ENCODE measurements at regions not wholly inside any gene's neighbourhood (a gene's known extent, or its start where the extent isn't known, plus 50 kb on each side); places are given as distances from the start of the nearest gene placed in this dataset.

DNA sequence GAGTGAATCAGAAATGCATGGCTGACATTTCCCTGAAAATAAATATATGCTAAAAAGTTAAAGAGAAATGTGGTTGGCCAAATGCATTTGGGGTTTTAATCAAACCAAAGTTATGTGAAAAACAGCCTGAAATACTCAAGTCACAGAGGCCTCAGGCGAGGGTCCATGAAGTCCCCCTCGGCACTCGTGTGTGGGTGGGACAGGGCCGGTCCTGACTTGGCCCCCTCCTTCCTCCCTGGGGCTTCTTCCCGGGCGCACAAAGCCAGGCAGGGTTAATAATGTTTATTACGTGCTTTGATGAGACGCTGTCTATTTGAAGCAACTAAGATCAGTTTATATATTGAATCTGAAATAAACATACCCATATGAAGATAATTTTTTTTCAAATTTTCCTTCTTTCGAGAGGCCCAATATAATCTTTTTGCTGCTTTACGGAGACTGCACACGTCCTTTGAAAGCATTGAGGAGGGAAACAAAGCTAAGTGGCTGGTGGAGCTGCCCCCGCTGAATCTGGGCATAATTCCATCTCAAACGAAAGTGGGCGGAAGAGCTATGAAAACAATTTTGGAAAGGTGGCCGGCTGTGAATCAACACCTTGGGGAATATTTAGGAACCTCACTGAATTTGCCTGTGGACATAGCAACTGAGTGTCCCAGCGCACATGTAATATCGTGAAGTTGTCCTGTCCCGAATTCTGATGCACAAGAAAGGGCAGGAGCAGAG is 55.8 kb upstream of the SMOC2 start:
- Histone ChIP-seq H3K4me2 (ENCODE audit: low read length) (no peak overlapping the region), H3K4me3 (ENCODE audit: low read depth, low read length) (no peak overlapping the region), H2AFZ (no peak overlapping the region), H3K9me3 (ENCODE audit: control insufficient read depth, low read length) (no peaks in the 10 kb centered on the region), H3K79me2 (no peaks in the 10 kb centered on the region), H3K27ac (no peak overlapping the region), H3K4me1 (no peaks in the 10 kb centered on the region), H3K36me3 (ENCODE audit: control insufficient read depth, insufficient read depth, low read length) (no peaks in the 10 kb centered on the region), H3K27me3 (ENCODE audit: control insufficient read depth, insufficient read depth, low read length) (no peaks in the 10 kb centered on the region), H3K9ac (no peak overlapping the region)
- TF ChIP-seq, protein P1, sequence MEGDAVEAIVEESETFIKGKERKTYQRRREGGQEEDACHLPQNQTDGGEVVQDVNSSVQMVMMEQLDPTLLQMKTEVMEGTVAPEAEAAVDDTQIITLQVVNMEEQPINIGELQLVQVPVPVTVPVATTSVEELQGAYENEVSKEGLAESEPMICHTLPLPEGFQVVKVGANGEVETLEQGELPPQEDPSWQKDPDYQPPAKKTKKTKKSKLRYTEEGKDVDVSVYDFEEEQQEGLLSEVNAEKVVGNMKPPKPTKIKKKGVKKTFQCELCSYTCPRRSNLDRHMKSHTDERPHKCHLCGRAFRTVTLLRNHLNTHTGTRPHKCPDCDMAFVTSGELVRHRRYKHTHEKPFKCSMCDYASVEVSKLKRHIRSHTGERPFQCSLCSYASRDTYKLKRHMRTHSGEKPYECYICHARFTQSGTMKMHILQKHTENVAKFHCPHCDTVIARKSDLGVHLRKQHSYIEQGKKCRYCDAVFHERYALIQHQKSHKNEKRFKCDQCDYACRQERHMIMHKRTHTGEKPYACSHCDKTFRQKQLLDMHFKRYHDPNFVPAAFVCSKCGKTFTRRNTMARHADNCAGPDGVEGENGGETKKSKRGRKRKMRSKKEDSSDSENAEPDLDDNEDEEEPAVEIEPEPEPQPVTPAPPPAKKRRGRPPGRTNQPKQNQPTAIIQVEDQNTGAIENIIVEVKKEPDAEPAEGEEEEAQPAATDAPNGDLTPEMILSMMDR (IDR thresholded peaks at IDR 0.05) = no peak

DNA sequence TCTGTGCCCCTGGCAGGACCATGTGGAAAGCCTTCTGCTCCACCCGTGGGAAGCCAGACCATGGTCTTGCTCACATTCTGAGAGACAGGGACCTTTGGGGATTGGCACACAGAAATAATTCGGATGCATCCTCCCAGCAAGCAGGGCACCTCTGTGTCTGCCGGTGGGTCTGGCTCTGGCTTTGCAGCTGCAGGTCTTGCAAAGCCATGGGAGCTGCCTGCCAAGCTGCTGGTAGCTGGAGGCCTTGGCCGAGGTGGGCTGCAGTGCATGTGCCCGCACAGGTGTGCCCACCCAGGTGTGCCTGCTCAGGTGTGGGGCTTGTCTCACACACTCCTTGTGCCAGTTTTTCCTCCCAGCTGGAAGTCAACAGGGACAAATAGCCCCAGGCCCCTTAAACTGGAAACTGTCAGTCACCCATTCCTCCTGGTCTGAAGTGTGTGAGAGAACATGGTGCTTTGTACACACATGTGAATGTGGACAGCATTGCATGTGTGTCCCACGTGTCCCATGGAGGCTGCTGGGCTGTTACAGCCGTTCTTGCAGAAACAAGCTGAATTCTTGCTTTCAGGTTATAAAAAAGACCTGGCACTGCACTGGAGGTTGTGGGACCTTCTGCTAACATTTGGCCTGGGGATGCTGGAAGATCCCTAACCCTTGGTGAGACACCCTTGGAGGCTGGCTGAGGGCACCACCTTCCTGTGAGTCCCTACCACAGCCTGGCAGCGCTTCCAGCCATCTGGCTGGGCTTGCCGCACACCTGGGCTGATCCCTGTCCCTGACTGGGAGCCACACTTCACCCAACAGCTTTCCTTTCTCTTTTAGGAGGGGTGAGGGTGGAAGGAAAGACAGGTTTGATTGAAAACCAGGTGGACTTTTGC is 54.9 kb upstream of the SMOC2 start:
- no peak overlapping the region for H3K27ac ChIP-seq
- H3K9me3 ChIP-seq (ENCODE audit: control insufficient read depth, low read length) = no peaks in the 10 kb centered on the region
- no peak overlapping the region for H2AFZ ChIP-seq
- no peaks in the 10 kb centered on the region for H3K27me3 ChIP-seq (ENCODE audit: control insufficient read depth, insufficient read depth, low read length)
- H3K79me2 ChIP-seq = no peaks in the 10 kb centered on the region
- H3K4me1 ChIP-seq = no peaks in the 10 kb centered on the region
- TF ChIP-seq, protein P1 (IDR thresholded peaks at IDR 0.05) = no peak
- no peak overlapping the region for H3K9ac ChIP-seq
- H3K36me3 ChIP-seq (ENCODE audit: control insufficient read depth, insufficient read depth, low read length) = no peaks in the 10 kb centered on the region
- no peak overlapping the region for H3K4me3 ChIP-seq (ENCODE audit: low read depth, low read length)
- no peak overlapping the region for H3K4me2 ChIP-seq (ENCODE audit: low read length)

DNA sequence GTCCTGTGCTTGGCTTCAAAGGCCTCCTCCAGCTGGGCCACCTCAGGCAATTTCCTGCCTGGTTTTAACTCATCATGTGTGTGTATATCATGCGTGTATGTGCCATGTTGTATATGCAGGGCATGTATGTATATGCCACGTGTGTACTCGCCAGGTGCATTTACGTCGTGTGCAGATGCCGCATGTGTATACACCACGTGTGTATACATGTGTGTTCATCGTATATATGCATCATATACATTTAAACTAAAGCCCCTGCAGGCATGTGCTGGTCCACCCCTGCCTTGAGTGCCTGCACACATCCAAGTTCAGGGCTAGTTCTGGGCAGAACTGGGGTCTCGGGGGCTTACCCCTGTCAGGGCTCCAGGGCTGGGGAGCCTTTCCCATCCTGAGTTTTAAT is 54.0 kb upstream of the SMOC2 start:
- H3K27ac ChIP-seq = no peak overlapping the region
- no peaks in the 10 kb centered on the region for H3K9me3 ChIP-seq (ENCODE audit: control insufficient read depth, low read length)
- H3K27me3 ChIP-seq (ENCODE audit: control insufficient read depth, insufficient read depth, low read length) = no peaks in the 10 kb centered on the region
- TF ChIP-seq, protein P1 (IDR thresholded peaks at IDR 0.05) = no peak
- no peaks in the 10 kb centered on the region for H3K79me2 ChIP-seq
- H3K36me3 ChIP-seq (ENCODE audit: control insufficient read depth, insufficient read depth, low read length) = no peaks in the 10 kb centered on the region
- no peak overlapping the region for H3K4me2 ChIP-seq (ENCODE audit: low read length)
- H3K4me3 ChIP-seq (ENCODE audit: low read depth, low read length) = no peak overlapping the region
- H3K4me1 ChIP-seq = no peaks in the 10 kb centered on the region
- no peak overlapping the region for H2AFZ ChIP-seq
- no peak overlapping the region for H3K9ac ChIP-seq

DNA sequence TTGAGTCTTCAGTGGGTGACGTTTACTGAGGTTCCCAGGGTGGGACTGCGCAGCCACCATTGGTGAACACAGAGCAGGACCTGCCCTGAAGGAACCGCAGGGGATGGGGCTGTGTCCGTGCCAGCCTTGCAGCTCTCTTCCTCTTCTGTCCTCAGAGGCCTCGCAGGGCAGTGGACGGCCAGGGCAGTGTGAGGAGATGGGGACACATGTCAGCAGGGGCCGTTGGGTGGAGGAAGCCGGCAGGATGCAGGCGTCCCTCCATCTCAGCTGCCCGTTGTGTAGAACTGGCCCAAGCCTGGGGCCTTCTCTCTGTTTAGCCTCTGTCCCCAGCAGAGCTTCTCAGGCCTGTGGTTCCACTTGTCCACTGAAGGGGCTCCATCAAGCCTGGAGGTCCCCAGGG is 53.6 kb upstream of the SMOC2 start:
- H2AFZ ChIP-seq = no peak overlapping the region
- H3K27ac ChIP-seq = no peak overlapping the region
- H3K27me3 ChIP-seq (ENCODE audit: control insufficient read depth, insufficient read depth, low read length) = no peaks in the 10 kb centered on the region
- H3K79me2 ChIP-seq = no peaks in the 10 kb centered on the region
- no peak overlapping the region for H3K4me2 ChIP-seq (ENCODE audit: low read length)
- H3K4me1 ChIP-seq = no peaks in the 10 kb centered on the region
- H3K4me3 ChIP-seq (ENCODE audit: low read depth, low read length) = no peak overlapping the region
- no peaks in the 10 kb centered on the region for H3K36me3 ChIP-seq (ENCODE audit: control insufficient read depth, insufficient read depth, low read length)
- TF ChIP-seq, protein P1 (IDR thresholded peaks at IDR 0.05) = no peak
- no peak overlapping the region for H3K9ac ChIP-seq
- no peaks in the 10 kb centered on the region for H3K9me3 ChIP-seq (ENCODE audit: control insufficient read depth, low read length)

All from parathyroid adenoma (tissue), 2 donors.